Stimulated activated CD8-positive, alpha-beta memory T cell treated with anti-CD3 and anti-CD28 coated beads, Interleukin-15, amount 100 ng/mL, for 24 hours (primary cell): ENCODE measurements at regions not wholly inside any gene's neighbourhood (a gene's known extent, or its start where the extent isn't known, plus 50 kb on each side); places are given as distances from the start of the nearest gene placed in this dataset.

ENCODE experiments used
- DNase-seq: peaks from one replicate; pipeline ENCODE4 v3.0.0-alpha.2; 2020; ENCODE audit warnings: low read depth

DNA sequence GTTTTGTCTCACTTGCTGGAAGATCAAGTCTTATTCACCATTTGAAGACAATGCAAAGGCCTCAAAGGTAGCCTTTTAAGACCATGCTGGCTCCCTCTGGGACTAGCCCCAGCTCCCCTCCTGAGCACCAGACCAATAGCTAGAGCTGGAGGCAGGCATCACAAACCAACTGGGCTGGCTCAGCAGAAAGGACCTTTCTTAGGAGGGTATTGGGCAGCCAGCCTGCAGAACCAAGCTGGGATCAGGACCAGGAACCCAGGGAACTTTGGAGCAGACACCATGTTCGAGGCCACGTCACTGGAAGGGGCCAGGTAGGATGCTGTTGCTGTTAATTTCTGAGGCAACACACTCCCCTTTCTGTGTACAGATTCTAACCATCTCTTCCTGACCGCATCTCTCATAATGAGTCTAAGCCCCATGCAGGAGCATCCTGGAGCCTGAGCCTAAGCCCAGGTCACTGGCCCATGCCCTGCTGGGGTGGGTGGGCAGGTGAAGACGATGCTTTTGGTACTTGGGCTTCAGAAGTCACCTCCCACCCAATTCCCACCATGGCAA, 81.4 kb upstream of the KLF13 start:
- DNase-seq: no peak

DNA sequence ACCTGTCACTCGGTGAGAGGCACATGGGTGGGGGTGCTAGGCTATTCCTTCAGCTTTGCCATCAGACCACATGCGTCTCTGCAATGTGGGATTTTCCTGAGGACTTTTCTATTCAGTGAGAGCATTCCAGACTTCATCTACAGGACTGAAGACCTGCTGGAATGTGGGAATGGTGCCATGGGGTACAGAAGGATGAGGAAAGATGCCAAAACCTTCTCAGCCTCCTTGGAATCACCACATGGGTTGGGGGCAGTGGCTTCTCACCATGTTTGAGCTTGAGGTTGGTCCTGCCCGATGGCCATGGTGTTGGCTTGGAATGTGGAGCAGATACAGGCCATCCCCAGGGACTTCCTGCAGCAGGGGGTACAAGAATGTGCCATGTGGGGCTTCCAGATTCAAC, 80.9 kb upstream of the KLF13 start:
- no peak for DNase-seq

DNA sequence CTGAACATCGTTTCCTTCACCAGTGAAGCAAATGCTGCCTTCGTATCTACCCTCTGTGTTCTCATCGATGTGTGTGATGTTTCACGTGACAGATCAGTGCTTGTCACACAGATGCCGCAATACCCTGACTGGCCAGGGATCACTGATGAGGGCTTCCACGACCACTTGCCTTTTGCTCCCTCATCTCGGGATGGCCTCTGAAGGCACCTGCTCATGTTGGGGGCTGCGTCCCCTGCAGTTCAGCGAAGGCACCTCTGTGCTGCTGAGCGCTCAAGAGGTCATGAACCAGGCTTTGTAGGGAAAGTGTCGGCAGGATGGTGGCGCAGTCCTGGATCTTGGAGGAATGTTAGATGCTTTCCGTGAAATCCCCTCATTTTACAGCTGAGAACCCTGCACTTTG, 79.2 kb upstream of the KLF13 start:
- DNase-seq: no peak

DNA sequence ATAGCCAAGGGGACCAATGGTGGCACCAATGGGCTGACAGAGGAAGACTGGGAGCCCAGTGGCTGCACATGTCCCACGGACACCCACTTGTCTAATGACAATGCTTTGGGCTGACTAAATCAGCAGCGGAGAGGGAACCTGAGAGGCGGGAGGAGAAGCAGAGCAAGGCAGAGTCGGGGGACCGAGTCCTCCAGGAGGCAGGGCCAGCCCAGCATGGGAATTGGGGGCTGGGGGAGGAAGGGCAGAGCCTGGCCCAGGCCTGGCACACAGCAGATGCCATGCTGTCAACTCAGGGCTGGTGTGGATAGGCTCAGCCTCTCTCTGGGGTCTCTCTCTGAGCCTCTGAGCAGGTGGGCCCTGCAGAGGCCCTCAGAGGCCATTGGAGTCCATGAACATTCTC, 78.4 kb upstream of the KLF13 start:
- DNase-seq: no peak

DNA sequence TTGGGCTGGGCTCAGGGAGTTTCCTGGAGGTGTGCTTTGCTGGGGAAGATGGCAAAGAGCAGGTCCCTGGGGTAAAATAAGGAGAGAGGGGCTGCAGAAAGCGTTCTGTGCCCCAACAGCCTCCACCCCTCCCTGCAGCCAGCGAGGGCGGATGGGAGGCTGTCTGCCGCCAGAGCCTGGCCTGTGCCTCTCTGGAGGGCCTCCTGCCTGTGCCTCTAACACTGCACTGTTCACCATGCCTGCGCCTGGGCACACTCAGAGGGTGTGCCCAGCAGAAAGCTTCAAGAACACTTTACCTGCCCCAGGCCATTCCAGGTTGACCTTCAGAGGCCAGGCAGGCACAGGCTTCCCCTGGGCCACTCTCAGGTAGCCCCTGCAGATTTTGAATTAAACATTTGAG, 77.7 kb upstream of the KLF13 start:
- no peak for DNase-seq

DNA sequence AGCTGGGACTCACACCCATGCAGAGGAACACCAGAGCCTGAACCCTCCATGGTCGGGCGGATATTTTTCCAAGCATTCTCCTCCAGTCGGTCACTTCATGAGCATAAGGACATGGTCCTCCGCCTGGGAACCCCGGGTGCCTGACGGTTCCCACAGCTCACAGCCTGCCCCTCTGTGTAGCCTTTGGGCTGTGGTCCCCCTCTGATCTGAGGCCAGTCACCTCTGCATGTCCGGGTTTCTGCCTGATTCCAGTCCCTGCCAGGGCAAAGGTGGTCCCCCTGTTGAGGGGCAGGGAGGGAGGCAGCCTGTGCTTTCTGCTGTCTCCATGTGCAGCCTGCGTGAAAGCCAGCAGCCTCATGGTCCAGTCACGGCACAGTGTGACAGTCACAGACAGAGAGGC, 76.6 kb upstream of the KLF13 start:
- DNase-seq: no peak

DNA sequence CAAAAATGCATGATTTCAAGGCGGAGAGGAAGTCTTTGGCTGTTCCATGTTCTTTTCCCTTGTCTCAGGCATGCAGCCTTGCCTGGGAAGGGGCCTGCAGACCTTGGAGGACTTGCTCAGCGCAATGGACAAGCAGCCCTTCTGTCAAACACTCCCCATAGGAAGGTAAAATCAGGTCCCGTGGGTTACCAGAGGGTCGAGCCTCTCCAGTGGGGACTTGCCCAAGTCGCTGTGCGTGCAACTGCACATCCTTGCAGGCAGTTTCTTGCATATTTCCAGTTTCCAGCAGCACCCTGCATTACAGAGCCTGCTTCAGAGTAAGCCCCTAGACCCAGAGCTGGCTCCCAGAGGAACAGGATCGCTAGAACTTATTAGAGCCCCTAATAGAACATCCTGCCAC, 75.5 kb upstream of the KLF13 start:
- no peak for DNase-seq

DNA sequence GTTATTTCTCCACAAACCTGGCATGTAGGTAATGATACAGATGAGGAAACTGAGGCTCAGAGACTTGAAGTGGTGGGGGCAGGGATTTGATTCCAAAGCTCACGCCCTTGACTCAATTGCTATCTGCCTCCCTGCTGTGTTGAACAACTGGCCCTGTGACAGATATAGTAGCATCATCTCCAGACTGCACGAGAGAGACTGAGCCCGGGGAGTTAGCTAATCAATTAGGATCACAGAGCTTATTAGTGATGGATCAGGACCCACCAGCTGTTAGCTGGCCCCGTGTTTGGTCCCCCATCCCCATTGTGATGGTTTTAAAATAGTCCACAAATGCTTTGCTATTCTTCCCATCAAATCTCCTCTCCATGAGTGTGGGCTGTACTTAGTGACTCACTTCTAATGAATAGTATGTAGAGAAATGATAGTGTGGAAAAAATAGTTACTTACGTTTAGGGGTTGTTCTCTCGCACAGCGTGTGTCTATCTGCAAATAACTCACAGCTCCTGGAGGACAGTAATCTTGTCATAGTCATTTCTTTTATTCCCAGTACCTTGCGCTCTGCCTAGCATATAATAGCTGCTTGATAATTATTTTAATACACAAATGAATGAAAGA, 74.4 kb upstream of the KLF13 start:
- DNase-seq: no peak

DNA sequence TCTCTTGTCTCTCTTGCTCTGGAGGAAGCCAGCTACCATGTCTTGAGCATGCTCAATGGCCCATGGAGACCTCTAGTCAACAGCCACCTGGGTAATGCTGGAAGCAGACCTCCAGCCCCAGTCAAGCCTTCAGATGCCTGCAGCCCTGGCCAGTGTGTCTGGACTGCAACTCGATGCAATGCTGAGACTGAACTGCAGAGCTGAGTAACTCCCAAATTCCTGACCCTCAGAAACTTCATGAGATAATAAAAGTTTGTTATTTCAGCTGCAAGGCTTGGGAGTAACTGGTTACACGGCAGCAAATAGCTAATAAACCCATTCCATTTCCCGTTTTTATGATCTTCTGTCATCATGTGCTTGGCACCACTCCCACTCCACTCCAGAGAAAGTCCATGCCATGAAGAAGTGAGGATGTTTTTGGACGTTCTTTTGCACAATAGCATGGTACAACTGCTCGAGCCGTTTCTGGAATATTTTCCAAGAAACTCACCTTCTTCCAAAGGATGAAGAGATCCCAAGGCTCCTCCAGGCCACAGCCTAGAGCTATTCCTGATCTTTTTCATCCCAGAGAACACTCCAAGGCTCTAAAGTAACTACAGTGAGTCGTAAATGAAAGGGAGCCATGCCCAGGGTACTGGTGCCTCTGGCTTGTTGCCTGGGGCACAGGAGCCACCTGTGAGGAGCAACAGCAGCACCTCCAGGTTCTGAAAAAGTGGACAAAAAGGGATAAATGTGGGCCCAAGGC, 72.0 kb upstream of the KLF13 start:
- no peak for DNase-seq

DNA sequence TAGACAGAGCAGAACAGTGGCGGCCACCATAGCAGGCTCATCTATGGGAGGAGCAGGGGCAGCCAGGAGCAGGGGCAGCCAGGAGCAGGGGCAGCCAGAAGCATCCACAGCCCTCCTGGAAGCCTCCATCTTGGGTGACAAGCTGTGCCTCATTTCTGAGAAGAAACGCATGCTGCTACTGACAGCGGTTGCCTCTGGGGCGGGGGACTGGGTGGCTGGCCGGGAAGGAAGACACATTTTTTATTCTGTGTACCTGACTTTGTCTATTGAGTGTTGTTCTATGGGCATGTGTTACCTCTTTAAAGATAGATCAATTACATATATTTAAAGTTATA, 71.5 kb upstream of the KLF13 start:
- DNase-seq: no peak

DNA sequence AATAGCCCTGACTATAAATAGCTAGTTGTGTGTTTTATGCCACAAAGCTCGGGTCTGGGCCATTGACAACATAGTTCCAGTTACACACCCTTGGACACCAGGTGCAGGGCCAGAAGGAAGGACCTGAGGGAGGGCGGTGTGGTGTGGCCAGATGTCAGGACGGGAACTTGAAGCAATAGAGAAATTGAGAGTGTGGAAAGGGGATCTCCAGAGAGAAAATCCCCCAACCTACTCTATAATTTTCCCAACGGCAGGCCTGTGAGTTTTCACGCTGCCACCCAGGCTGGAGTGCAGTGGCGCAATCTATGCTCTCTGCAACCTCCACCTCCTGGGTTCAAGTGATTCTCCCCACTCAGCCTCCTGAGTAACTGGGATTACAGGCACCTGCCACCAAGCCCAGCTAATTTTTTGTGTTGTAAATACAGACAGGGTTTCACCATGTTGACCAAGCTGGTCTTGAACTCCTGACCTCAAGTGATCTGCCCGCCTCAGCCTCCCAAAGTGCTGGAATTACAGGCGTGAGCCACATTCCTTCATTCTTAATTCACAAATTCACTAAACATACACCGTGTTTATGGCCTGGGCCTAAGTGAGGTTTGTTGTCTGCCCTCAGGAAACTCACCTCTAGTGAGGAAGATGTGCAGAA, 70.8 kb upstream of the KLF13 start:
- no peak for DNase-seq

DNA sequence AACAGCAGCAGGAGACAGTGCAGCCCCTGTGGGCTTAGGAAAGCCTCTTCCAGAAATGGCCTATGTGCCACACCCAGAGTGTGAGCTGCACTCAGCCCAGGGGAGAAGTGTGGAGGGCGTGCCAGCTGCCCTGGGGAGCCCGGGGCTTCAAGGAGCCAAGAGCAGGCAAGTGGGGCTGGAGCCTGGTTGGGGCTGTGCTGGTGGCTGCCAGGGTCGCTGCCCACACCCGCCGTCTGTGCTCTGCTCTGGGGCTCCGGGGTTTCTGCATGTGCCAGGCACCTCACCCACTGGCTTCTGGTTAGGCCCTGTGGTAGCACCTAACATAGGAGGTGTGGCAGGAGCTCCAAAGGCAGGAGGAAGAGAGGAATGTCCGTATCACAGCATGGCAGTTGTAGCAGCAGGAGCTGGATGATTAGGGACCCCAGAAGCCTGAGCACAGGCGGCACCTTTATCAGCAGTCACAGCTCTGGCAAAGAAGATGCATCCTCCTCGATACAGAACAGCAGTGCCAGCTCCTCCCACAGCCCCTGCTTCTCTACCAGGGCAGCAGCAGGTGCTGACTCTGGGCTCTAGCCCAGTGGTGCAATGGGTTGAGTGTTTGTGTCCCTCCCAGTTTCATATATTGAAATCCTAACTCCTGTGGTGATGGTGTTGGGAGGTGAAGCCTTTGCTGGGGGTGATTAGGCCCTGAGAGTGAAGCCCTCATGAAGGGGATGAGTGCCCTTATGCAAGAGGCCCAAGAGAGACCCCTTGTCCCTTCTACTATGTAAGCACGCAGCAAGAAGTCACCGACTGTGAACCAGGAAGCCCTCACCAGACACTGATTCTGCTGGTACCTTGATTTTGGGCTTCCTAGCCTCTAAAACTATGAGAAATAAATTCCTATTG, 70.0 kb upstream of the KLF13 start:
- no peak for DNase-seq

DNA sequence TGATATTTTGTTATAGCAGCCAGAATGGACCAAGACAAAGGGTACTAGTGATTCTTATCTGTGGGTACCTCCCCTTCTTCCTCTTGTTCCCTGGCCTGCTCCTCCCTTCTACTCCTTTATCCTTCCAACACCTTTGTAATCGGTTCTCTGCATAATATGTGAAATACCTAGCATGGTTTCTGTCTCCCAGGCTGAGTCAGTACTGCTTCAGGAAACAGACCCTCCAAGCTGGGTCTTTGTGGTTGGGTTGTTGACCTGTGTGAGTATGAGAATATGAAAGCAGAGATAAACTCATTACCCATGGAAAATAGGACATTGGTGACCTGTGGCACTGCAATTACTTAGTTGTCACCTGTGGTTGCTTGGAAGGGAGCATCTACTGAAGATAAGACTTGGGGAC, 69.3 kb upstream of the KLF13 start:
- no peak for DNase-seq

DNA sequence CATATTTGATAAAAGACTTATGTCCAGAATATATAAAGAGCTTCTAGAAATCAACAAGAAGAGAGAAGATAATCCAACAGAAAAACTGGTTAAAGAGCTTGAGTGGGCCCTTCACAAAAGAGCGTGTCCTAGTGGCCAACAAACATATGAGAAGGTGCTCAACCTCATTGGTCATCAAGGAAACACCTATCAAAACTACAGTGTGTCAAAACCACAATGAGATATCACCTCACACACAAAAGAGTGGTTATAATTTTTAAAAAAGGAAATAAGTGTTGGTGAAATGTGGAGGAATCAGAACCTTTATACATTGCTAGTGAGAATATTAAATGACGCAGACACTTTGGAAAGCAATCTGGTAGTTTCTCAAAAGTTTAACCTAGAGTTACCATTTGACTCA, 68.4 kb upstream of the KLF13 start:
- no peak for DNase-seq

DNA sequence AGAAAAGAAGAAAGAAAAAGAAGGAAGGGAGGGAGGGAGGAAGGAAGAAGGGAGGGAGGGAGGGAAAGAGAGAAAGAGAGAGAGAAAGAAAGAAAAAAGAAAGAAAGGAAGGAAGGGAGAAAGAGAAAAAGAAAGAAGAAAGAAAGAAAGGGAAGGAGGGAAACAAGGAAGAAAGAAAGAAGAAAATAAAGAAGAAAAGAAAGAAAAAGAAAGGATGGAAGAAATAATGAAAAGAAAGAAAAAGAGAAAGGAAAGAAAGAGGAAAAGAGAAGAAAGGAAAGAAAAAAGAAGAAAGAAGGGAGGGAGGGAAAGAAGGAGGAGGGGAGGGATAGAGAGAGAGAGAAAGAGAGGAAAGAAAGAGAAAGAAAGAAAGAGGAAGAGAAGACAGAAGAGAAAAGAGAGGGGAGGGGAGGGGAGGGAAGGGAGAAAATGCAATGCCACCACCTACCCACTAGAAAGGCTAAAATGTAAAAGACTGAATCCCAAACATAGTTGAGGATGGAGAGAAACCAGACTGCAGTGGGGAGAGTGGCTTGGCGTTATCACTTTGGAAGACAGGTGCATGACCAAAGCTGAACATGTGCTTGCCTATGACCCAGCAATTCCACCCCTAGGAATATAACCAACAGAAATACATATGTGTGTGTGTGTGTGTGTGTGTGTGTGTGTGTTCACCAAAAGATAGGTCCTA, 66.9 kb upstream of the KLF13 start:
- no peak for DNase-seq

DNA sequence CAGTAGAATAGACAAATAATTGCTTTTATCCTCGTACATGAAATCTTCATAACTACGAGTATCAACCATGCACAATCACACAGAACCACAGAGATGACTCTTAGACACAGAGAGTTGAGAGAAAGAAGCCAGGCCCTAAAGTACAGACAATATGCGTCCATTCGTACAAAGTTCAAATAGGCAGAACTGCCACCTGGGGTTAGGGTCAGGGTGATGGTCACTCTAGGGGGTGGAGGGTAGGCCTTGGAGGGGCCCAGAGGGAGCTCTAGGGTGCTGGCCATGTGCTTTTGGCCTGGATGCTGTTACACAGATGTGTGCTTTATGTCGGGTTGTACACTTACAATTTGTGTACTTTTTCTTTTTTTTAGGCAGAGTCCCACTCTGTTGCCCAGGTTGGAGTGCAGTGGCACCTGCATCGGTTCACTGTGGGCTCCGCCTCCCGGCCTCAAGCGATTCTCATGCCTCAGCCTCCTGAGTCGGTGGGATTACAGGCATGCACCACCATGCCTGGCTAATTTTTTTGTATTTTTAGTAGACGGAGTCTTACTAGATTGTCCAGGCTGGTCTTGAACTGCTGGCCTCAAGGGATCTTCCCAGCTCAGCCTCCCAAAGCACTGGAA, 65.9 kb upstream of the KLF13 start:
- no peak for DNase-seq

DNA sequence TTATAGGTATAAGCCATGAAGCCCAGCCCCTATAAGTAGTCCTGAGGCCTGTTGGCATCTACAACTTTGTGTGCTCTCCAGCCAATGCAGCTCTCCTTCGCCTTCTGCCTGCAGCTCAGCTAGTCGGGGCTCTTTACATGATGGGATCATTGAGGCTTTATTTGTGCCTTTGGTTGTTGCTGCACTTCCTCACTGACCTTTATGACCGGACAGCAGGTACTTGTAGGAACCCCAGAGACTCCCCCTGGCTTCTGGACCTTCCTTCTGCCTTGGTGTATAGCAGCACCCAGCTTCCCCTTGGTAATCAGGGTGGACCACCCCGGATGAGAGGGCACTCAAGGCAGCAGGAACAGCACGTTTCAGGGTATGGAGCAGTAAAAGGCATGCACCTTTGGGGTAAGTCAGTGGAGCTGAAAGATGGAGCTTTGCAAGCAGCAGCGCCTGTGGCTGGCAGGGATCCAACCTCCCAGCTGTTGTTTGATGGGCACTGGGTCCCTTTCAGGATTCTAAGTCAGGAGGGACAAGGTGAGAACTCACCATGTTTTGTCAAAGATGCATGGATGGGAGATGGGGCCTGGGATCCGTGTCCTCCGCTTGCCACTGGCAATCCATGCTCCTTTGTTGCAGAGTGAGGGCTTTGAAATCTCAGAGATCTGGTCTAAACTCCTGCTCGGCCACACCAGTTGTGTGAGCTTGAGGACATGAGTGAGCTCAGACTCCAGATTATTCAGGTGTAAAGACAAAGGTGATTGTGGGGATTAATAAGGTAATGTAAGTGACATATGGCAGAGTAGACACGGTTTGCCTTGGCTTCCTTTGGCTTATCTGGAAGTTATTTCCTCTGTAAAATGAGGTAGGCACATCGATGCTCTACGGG, 65.1 kb upstream of the KLF13 start:
- no peak for DNase-seq

DNA sequence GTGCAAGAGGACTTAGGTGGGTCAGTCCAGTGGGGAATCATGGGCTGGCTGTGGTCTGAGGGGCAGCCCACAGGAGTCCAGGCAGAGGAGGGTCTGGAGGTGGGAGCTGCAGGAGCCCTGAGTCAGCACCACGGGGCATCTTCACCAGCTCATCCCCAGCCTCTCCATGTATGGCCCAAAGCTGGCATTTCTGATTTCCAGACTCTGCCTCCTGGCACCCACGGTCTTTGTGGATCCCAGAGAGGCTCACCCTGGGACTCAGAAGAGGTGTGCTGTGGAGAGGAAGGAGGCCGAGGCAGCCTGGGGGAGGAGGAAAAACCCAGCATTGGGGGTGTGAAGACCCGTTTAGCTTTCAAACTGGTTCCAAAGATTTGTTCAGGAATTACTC, 64.5 kb upstream of the KLF13 start:
- no peak for DNase-seq

DNA sequence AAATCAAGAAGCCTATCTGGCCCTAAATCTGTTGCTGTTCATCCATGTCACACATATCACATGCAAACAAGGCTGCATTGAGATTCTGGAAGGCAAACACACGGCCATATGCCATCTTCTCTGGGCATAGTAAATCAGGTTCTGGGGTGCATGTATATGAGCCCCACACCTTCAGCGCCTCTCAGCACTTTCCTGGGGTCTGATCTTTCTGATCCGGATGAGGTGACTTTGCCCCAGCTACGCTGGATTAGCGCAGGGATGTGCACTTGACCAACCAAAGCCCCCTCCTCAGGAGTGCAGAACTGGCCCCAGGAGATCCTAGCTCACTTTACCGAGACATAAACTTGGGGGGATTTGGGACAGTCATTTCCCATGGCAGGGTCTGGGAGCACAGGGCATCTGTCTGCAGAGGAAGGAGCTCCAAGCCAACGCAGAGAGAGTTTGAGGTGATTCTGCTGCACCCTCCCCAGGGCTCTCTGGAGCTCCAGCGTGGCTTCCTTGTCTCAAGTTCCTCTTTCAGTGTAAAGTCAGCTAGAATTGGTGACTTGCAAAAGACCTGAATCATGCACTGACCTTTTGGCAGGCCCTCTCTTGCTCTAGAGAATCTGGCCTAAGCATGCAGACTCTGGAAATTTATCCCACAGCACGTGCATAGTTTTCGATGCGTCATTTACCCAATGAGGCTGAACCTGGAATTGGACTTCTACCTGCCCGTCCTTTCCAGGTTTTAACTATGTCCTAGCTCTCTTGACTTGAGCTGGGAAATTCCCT, 63.5 kb upstream of the KLF13 start:
- DNase-seq: no peak
